Neural progenitor cell (in vitro differentiated cells): ENCODE measurements at regions not wholly inside any gene's neighbourhood (a gene's known extent, or its start where the extent isn't known, plus 50 kb on each side); places are given as distances from the start of the nearest gene placed in this dataset.
"Not testable (repeated sequence)": the region's sequence is repeated elsewhere in the genome, so short reads cannot be mapped to it uniquely, and the experiment has no call there.

ENCODE experiments used
- CTCF ChIP-seq: fragments of 200-600 bp; sonication (generic); IDR thresholded peaks from 2 replicates; pipeline ENCODE4 v1.5.1; 2017; ENCODE audit warnings: antibody characterized with exemption, mild to moderate bottlenecking
- EZH2 ChIP-seq: fragments of 200-600 bp; sonication (generic); IDR thresholded peaks from 2 replicates; pipeline ENCODE4 v1.6.1; 2017; ENCODE audit warnings: antibody characterized with exemption, mild to moderate bottlenecking, moderate library complexity
- EZH2phosphoT487 ChIP-seq: fragments of 200-600 bp; sonication (generic); IDR thresholded peaks from 2 replicates; pipeline ENCODE4 v1.6.1; 2017; ENCODE audit warnings: antibody characterized with exemption

DNA sequence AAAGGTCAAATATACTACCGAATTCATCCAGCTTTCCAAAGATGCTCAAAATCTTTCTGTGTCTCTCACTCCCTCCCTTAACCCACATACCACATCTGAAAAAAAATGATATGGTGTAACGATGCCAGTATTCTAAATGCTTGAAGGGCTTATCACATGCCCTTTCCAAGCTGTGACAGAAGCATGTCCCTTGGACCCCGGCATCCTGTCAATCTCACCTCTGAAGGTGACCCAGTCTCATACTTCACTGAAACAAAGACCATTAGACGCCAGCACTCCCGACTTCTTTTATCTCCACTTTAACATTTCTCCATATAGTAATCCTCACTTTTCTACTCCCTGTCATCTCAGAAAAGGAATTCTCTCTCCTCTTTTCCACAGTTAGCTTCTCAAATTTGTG is 130.8 kb downstream of the KBTBD2 start:
- not testable (repeated sequence) for TF ChIP-seq CTCF, EZH2, EZH2phosphoT487
